HuH-7 (cell line): ENCODE measurements at regions not wholly inside any gene's neighbourhood (a gene's known extent, or its start where the extent isn't known, plus 50 kb on each side); places are given as distances from the start of the nearest gene placed in this dataset.
"Not testable (repeated sequence)": the region's sequence is repeated elsewhere in the genome, so short reads cannot be mapped to it uniquely, and the experiment has no call there.

Experiments used
- DNase-seq: peaks from one replicate; pipeline ENCODE4 v3.0.0; 2011; ENCODE audit warnings: low spot score

GRCh38 chr4:128566693-128567092 is 242.8 kb upstream of the JADE1 start:
- DNase-seq: no peak

- DNase-seq: peak; percentile 33
These were observed 243.8 kb upstream of the JADE1 start for GRCh38 chr4:128565565-128566186.

- no peak for DNase-seq
These were observed 244.4 kb upstream of the JADE1 start for GRCh38 chr4:128565054-128565453.

- no peak for DNase-seq
These were observed 245.3 kb upstream of the JADE1 start for GRCh38 chr4:128564081-128564630.

- DNase-seq: no peak
These were observed 248.6 kb upstream of the JADE1 start for GRCh38 chr4:128560754-128561495.

- no peak for DNase-seq
These were observed 250.4 kb upstream of the JADE1 start for GRCh38 chr4:128558896-128559679.

GRCh38 chr4:128556756-128557155 is 252.7 kb upstream of the JADE1 start:
- no peak for DNase-seq

- no peak for DNase-seq
These were observed 255.6 kb upstream of the JADE1 start for GRCh38 chr4:128553686-128554515.

GRCh38 chr4:128552586-128552907 is 257.0 kb upstream of the JADE1 start:
- DNase-seq: no peak

GRCh38 chr4:128551280-128551679 is 258.2 kb upstream of the JADE1 start:
- DNase-seq: no peak

- DNase-seq: no peak
These were observed 259.4 kb upstream of the JADE1 start for GRCh38 chr4:128550060-128550459.

- DNase-seq: no peak
These were observed 259.9 kb upstream of the JADE1 start for GRCh38 chr4:128549636-128550035.

- DNase-seq: no peak
These were observed 260.8 kb upstream of the PGRMC2 start for GRCh38 chr4:128548381-128548780.

- no peak for DNase-seq
These were observed 256.7 kb upstream of the PGRMC2 start for GRCh38 chr4:128544272-128544671.

- no peak for DNase-seq
These were observed 256.1 kb upstream of the PGRMC2 start for GRCh38 chr4:128543696-128544095.

GRCh38 chr4:128542047-128542446 is 254.4 kb upstream of the PGRMC2 start:
- DNase-seq: no peak

GRCh38 chr4:128540122-128540521 is 252.5 kb upstream of the PGRMC2 start:
- DNase-seq: no peak

GRCh38 chr4:128538111-128538882 is 250.7 kb upstream of the PGRMC2 start:
- DNase-seq: no peak

GRCh38 chr4:128536746-128537145 is 249.1 kb upstream of the PGRMC2 start:
- DNase-seq: no peak

- not testable (repeated sequence) for DNase-seq
These were observed 247.9 kb upstream of the PGRMC2 start for GRCh38 chr4:128535510-128535909.
